NCI-H1092 treated with DMSO at 0.1 percent for 48 hours (cell line): ENCODE measurements at regions not wholly inside any gene's neighbourhood (a gene's known extent, or its start where the extent isn't known, plus 50 kb on each side); places are given as distances from the start of the nearest gene placed in this dataset.

Source experiments
- DNase-seq: peaks from one replicate; lab custom pipeline; 2025; lab: John Stamatoyannopoulos, UW

- no peak for DNase-seq
These were observed 656.4 kb upstream of the ZWINT start for GRCh38 chr10:57017356-57018037.

- peak; percentile 90 for DNase-seq
These were observed 654.7 kb upstream of the ZWINT start for GRCh38 chr10:57015595-57016318.

- DNase-seq = peak; percentile 52
These were observed 654.1 kb upstream of the ZWINT start for GRCh38 chr10:57015187-57015586.

GRCh38 chr10:57014758-57015157 lies 653.7 kb upstream of the ZWINT start:
- DNase-seq = no peak

- no peak for DNase-seq
These were observed 647.1 kb upstream of the ZWINT start for GRCh38 chr10:57008189-57008588.

- no peak for DNase-seq
These were observed 630.6 kb upstream of the ZWINT start for GRCh38 chr10:56991591-56992069.

- DNase-seq = no peak
These were observed 614.5 kb upstream of the ZWINT start for GRCh38 chr10:56975513-56975912.

- no peak for DNase-seq
These were observed 612.7 kb upstream of the ZWINT start for GRCh38 chr10:56973766-56974165.

- no peak for DNase-seq
These were observed 582.2 kb upstream of the ZWINT start for GRCh38 chr10:56943221-56943755.

- no peak for DNase-seq
These were observed 573.5 kb upstream of the ZWINT start for GRCh38 chr10:56934515-56934914.

- no peak for DNase-seq
These were observed 567.7 kb upstream of the ZWINT start for GRCh38 chr10:56928714-56929113.

GRCh38 chr10:56927701-56928100 lies 566.6 kb upstream of the ZWINT start:
- no peak for DNase-seq

GRCh38 chr10:56920601-56921261 lies 559.7 kb upstream of the ZWINT start:
- no peak for DNase-seq

- no peak for DNase-seq
These were observed 551.0 kb upstream of the ZWINT start for GRCh38 chr10:56912043-56912442.

- DNase-seq = no peak
These were observed 544.0 kb upstream of the ZWINT start for GRCh38 chr10:56905051-56905450.

- DNase-seq = no peak
These were observed 541.5 kb upstream of the ZWINT start for GRCh38 chr10:56902554-56902953.

- DNase-seq = no peak
These were observed 534.2 kb upstream of the ZWINT start for GRCh38 chr10:56895306-56895705.

GRCh38 chr10:56881218-56881617 lies 520.2 kb upstream of the ZWINT start:
- peak; percentile 75 for DNase-seq

- DNase-seq = peak; percentile 65
These were observed 519.5 kb upstream of the ZWINT start for GRCh38 chr10:56880606-56881005.

GRCh38 chr10:56874950-56875349 lies 513.9 kb upstream of the ZWINT start:
- no peak for DNase-seq

- no peak for DNase-seq
These were observed 510.2 kb upstream of the ZWINT start for GRCh38 chr10:56871160-56871668.

GRCh38 chr10:56867236-56867635 lies 506.2 kb upstream of the ZWINT start:
- DNase-seq = no peak

GRCh38 chr10:56856569-56856968 lies 495.5 kb upstream of the ZWINT start:
- no peak for DNase-seq
